Hepatic stellate cell (primary cell): ENCODE measurements at regions not wholly inside any gene's neighbourhood (a gene's known extent, or its start where the extent isn't known, plus 50 kb on each side); places are given as distances from the start of the nearest gene placed in this dataset.

Experiments used
- DNase-seq: peaks from one replicate; pipeline ENCODE4 v3.0.0; 2011; ENCODE audit warnings: low spot score

DNA sequence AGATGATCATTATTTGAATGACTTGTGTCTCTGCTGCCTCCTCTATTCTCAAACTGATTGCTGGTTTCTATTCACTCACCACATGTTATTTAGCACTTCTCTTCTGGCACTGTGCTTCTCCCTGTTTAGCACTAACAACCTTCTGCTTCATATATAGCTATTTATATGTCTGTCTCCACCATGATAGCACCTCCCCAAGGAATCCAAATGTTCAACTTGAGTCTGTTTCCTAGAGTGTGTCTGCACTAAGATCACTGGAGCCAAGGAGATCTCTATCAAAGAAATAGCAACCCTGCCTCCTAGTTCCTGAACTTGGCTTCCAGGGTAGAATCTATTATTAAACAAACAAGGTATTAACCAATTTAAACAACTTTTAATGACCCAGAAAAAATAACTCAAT lies 104.5 kb downstream of the CYP26A1 start:
- DNase-seq, result no peak

DNA sequence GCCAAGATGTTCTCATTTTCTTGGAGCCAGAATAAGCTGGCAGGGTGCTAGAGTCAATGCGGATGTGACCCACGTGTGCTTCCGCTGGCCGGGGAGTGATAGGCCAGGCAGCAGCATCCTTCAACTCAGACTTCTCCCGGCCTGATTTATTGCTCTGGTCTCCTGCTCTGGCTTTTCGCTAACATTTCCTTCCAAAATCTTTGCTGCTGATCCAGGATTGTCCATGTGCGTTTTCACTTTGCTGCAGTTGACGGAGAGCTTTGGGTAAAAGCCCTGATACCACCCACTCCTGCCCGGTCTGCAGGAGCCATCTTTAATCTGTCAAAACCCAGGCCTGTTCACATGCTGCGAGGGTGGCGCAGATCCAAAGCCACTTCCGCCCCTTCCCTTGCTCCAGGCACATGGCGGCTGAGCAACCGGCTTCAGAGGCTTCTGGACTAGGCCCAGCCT lies 106.8 kb downstream of the CYP26A1 start:
- no peak for DNase-seq

DNA sequence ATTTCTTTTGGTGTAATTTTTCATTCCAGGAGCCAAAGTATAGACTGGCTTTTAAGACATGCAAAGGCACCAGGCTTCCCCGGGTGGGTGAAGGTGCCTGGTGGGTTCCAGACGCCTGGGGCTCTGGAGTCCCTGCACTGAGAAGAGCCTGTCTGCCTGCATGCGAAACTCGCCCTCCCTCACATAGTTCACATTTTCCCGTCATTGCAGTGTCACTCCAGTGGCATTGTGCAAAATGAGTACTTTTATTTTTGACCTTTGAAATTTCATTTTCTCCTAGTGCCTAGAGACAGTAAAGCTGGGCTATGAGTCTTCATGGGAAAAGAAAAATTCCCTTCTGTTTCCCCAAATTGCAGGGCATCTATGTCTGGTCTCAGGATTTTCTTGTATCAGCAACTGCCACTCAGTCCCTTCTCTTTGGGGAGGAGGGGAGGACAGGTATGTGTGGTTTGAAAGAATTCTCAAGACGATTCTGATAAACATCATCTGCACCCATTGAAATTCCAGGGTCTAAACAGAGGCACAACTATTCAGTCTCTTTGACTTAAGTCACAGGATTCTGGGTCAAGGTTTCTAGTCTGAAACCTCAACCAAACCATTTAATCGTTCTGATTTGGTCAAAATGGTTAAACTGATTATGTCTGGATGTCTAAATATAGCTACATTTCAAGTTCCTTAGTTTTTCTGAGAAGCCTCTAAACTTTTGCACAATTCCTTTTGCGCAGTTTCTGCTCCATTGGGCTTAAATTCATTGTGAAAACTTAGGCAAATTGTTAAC lies 107.8 kb downstream of the CYP26A1 start:
- no peak for DNase-seq

DNA sequence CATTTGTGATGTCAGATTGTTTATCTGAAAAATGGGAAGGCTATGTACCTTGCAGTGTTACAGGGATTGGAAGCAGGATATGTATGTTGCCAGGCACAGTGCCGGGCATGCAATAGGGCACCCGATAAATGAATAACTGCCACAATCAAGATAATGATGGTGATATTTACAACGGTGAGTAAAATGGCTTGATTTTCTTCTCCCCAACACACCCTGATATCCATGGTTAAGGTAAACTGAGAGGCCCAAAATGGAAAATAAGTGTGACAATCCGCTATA lies 108.3 kb downstream of the CYP26A1 start:
- no peak for DNase-seq

DNA sequence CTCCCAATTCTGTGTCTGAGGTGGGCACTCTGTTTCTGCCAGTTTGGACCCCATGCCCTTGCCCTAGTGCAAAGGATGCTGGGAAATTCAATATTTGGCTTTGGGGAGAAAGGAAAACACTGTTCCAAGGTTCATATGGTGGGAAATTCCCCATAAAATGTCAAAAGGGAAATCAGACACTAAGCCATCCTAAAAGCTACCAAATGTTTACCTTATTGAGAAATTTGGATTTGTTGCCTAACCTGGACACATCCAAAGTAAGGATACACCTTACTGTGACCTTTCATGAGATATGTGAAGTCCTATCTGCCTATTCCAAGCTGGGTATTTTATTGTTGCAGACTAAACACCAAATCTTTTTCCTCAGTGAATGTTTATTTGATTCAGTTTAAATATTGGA lies 109.1 kb downstream of the CYP26A1 start:
- no peak for DNase-seq

GRCh38 chr10:93186653-93187052 lies 113.0 kb downstream of the CYP26A1 start:
- no peak for DNase-seq

DNA sequence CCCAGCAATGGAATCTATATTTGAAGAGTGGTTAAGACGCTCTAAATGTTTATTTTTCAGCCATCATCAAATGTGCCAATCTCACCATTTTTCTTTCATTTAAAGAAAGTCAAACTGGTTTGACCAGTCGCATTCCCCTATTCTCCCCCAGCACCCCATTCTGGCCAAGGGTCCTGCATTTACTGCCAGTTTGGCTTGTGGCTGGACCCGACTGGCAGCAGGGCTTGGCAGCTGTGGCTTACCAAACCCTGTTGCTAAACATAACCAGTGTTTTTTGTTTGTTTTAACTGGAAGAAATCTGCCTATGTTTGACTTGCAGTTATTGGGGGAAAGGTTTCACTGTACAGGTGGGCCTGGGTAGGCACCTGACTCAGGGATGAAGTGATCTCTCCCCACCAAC lies 116.3 kb downstream of the CYP26A1 start:
- DNase-seq, result no peak

DNA sequence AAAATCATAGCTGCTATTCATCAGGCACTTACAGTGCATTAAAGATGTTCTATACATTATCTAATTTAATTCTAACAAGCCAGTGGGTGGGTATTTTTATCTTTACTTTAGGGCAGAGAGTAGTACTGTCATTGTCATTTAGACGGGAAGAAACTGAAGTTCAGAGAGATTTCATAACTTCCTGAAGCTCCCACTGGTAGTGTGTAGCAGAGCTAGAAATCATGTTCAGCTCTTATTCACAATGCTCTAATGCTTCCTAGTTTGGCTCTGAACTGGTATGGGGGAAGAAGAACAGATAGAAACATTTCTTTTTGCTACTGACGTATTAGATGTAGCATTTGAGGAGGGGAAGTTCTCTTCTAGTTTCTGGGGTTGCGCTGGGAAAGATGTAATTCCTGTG lies 116.7 kb downstream of the CYP26A1 start:
- DNase-seq, result no peak

DNA sequence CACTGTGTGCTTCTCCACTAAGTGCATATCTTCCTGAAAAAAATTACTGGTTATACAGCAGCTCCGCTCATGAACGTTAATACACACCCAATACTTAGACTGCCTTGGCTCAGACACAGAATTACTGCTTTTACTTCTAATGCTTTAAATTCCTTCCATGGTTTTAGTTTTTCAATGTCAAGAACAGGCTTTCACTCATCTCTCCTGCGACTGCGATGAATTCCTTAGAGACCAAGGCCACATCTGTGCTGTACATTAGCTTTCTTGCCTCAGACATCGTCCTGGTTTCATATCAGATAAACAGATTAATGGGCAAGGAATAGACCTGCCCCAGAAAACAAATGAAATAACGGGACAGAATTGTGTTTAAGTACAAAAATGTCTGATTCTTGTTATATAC lies 120.2 kb downstream of the CYP26A1 start:
- no peak for DNase-seq

DNA sequence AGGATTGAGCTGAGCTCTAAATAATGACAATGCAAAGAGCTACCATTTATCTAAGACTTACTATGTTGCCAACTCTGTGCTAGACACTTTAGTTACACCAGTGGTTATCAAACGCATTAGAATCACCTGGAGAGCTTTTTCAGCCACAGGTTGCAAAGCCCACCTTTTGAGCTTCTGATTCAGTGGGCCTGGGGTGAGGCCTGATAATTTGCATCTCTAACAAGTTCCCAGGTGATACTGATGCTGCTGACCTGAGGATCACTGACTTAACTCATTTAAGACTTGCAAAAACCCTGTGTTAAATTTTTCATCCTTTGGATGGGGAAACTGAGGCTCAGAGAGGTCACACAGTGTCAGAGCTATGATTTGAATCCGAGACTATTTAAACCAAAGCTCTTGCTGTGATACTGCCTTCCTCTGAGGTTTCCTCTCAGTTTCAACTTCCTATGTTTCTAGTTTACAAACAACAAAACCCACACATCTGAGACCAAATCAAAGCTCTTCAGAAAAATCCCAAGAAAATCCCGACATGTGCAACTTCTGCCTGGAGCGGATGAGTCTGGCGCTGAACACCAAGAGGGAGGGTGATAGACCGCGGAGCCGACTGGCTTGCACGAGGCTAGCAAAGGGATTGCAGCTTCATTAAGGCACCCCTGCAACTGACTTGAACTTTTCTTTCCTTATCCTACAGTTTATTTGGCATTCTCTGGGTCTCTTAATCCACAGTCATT lies 124.9 kb downstream of the CYP26A1 start:
- peak; percentile 20 for DNase-seq

GRCh38 chr10:93199191-93199751 lies 125.6 kb downstream of the CYP26A1 start:
- DNase-seq, result peak; percentile 28

GRCh38 chr10:93204494-93205485 lies 131.1 kb downstream of the CYP26A1 start:
- no peak for DNase-seq

- no peak for DNase-seq
Observed at GRCh38 chr10:93206652-93207051, 133.0 kb downstream of the CYP26A1 start.

- DNase-seq, result no peak
Observed at GRCh38 chr10:93208717-93209464, 135.2 kb downstream of the CYP26A1 start.

DNA sequence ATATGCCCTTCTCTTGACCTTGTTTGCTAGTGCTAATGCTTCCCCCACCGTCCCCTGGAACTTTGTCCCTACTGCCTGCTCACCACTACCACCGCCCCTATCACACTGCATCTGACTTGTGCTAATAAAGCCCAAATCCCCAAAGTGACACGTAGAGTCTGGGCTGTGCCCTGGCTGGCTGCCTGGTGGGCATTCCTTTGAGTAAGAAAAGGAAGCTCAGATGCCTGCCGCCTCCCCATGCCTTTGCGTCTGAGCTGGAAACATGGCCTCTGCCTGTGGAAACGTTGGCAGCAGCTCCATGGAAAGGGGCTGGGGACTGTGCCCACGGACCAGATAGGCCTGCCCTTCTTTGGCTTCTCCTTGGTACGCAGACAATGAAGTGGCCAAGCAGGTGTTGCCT lies 138.3 kb downstream of the CYP26A1 start:
- DNase-seq, result no peak

DNA sequence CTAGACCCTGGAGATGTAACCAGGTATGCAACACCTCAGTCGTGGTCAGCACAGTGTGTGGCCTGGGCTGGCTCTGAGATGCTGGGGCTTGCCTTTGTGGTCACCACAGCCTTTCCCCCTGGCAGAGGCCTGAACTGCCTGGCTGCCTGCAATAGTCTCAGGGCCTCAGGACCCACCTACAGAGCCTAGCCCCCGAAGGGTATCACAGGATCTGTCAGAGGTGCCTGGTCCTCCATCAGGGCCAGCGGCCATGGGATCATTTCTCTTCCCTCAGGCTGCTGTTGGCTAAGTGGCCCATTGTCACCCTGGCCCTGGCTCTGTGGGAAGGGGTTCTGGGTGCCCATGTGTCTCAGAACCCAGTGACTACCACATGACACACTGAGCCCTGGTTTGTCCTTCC lies 141.6 kb downstream of the CYP26A1 start:
- no peak for DNase-seq

DNA sequence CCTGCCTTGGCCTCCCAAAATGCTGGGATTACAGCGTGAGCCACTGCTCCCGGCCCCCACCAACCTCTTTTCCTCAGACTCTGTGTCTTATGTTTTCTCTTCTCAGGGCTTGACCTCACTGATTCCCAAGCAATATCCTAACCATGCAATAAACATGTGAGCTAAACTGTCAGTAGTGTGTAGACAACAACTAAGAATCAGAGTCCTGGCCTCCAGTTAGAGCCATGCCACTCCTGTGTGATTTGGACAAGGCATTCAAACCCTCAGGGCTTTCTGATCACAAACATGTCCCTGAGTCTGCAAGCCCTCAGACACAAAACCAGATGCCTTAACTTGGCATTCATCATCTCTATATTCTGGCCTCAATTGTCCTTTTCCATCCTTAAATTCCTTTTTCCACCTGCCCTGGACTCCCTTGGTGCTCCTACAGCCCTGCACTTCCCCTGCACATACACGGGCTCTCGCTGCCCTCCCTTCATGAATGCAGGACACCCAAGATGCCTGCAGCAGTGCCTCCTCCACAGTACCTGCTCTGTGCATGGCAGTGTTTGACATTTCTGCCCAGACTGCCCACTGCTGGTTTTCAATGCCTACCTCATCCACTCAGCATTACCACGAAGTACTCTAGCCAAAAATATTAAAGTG lies 142.8 kb downstream of the CYP26A1 start:
- no peak for DNase-seq

DNA sequence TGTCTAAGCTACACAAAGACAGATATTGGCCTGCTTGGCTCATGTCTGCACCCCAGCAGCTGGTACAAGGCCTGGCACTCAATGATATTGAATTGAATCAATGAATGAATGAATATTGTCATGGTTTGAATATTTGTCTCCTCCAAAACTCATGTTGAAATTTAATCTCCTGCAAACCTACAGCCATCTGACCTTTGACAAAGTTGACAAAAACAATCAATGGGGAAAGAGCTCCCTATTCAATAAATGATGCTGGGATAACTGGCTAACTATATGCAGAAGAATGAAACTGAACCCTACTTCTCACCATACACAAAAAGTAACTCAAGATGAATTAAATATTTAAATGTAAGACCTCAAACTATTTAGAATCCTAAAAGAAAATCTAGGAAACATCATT lies 144.7 kb downstream of the CYP26A1 start:
- no peak for DNase-seq

DNA sequence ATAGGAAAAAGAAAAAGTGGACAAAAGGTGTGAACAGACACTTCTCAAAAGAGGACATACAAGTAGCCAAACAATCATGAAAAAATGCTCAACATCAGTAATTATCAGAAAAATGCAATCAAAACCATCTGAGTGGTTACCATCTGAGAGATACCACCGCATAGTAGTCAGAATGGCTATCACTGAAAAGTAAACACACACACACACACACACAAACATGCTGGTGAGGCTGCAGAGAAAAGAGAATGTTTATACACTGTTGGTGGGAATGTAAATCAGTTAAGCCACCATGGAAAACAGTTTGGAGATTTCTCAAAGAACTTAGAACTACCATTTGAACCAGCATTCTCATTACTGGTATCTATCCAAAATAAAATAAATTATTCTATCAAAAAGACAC lies 145.7 kb downstream of the CYP26A1 start:
- no peak for DNase-seq

GRCh38 chr10:93220296-93221170 lies 146.8 kb downstream of the CYP26A1 start:
- no peak for DNase-seq
